Activated CD8-positive, alpha-beta T cell treated with anti-CD3 and anti-CD28 coated beads for 36 hours (primary cell): ENCODE measurements at regions not wholly inside any gene's neighbourhood (a gene's known extent, or its start where the extent isn't known, plus 50 kb on each side); places are given as distances from the start of the nearest gene placed in this dataset.

ENCODE experiments used
- ATAC-seq: fragments of 200-7000 bp; cut with Tn5 transposase; one replicate; pipeline ENCODE4 v1.10.0; 2021; ENCODE audit warnings: mild to moderate bottlenecking, moderate library complexity
- CTCF ChIA-PET: fragments of 350-600 bp; sonication (Branson Sonifier 250); formaldehyde crosslinking; loops from one replicate; lab custom pipeline; 2021; ENCODE audit warnings: antibody characterized with exemption; lab: Charles Lee
- POLR2A ChIA-PET: fragments of 350-600 bp; sonication (Branson Sonifier 250); formaldehyde crosslinking; loops from one replicate; lab custom pipeline; 2021; ENCODE audit warnings: antibody characterized with exemption; lab: Charles Lee
- DNase-seq: peaks from one replicate; pipeline ENCODE4 v3.0.0-alpha.2; 2020
- H3K27ac Mint-ChIP-seq: one replicate; pipeline ENCODE4 v1.8.0; 2021; ENCODE audit warnings: mild to moderate bottlenecking, mixed read lengths
- H3K27me3 Mint-ChIP-seq: one replicate; pipeline ENCODE4 v1.8.0; 2021; ENCODE audit warnings: mixed read lengths
- H3K36me3 Mint-ChIP-seq: one replicate; pipeline ENCODE4 v1.8.0; 2021; ENCODE audit warnings: low read depth, mixed read lengths
- H3K4me1 Mint-ChIP-seq: one replicate; pipeline ENCODE4 v1.8.0; 2021; ENCODE audit warnings: low read depth, mixed read lengths
- H3K4me3 Mint-ChIP-seq: one replicate; pipeline ENCODE4 v1.8.0; 2021; ENCODE audit warnings: mild to moderate bottlenecking, moderate library complexity, mixed read lengths
- H3K9me3 Mint-ChIP-seq: one replicate; pipeline ENCODE4 v1.8.0; 2021; ENCODE audit warnings: mixed read lengths
- CTCF ChIP-seq: fragments of 200-600 bp; IDR thresholded peaks from one replicate; pipeline ENCODE4 v1.8.0; 2022; ENCODE audit warnings: antibody characterized with exemption, mild to moderate bottlenecking
- intact Hi-C: fragments of 100-400 bp; cut with micrococcal nuclease; formaldehyde crosslinking; loops from one replicate; pipeline ENCODE4 v1.10.0; 2022

DNA sequence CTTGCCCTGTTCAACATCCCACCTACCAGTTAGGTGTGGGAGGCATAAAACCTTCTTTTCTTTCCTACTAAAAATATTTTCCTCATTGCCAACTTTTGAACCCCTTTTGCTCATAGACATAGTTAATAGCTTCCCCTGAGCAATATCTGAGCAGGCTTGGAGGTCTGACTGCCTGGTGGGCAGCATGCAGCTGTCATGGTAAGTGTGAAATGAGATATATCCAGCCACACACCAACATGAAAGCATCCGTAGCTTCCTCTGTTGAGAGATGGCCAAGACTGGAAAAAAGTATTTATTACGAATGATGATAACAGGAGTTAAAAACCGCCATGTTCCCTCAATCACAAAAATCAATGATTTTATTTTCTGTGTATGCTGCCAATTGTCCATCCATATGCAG, 190.1 kb downstream of the TMEM38B start:
- no peak overlapping the region for H3K27ac Mint-ChIP-seq

DNA sequence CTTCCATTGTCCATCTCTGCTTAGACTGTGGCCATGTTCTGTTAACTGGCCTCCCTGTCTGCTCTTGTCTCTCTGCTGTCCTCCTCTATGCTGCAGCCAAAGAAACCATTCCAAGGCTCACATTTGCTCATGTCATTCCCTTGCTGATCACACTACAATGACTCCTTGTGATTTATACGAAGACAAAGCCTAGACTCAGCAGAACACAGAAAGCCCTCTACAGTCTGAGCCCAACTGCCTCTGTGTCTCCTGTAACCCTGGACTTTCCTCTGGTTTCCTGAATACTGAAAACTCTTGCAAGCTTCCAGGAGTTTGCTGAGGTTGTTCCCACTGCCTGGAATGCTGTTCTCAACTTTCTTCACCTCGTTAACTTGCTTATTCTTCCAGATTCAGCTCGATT, 191.8 kb downstream of the TMEM38B start:
- peaks cover 1% of the 10 kb centered on the region for H3K27me3 Mint-ChIP-seq
- H3K4me1 Mint-ChIP-seq, result peaks cover 13% of the 10 kb centered on the region
- H3K27ac Mint-ChIP-seq, result no peak overlapping the region
- no peaks in the 10 kb centered on the region for H3K36me3 Mint-ChIP-seq
- ChIA-PET CTCF (interaction anchor here (12.2 kb wide), 1 partner anchor 44 kb away, joined by 175 read pairs; no protein-coding TSS in a partner anchor), POLR2A (no interaction called here)
- H3K4me3 Mint-ChIP-seq, result no peak overlapping the region
- H3K9me3 Mint-ChIP-seq, result no peaks in the 10 kb centered on the region
- no peak for TF ChIP-seq CTCF
- intact Hi-C loops, result no loop called here
- DNase-seq (no peak), ATAC-seq (no peak)

More for the DNA sequence above, 190.1 kb downstream of the TMEM38B start:
- intact Hi-C loops, result loop anchor here (5.0 kb wide), 1 partner anchor 277 kb away; no protein-coding TSS in a partner anchor
- Mint-ChIP-seq H3K4me3 (no peak overlapping the region), H3K27me3 (peaks cover 1% of the 10 kb centered on the region), H3K9me3 (no peaks in the 10 kb centered on the region), H3K36me3 (no peaks in the 10 kb centered on the region), H3K4me1 (peaks cover 13% of the 10 kb centered on the region)
- ATAC-seq (no peak), DNase-seq (no peak)
- POLR2A ChIA-PET, result interaction anchor here (1.0 kb wide), 1 partner anchor 42 kb away, joined by 3 read pairs; no protein-coding TSS in a partner anchor
- TF ChIP-seq CTCF, result no peak
- CTCF ChIA-PET, result interaction anchor here (1.1 to 12.2 kb wide), 3 partner anchors 26 to 95 kb away, joined by 3 to 175 read pairs (median 3); no protein-coding TSS in a partner anchor

GRCh38 chr9:105887679-105888078, 193.3 kb downstream of the TMEM38B start:
- no peak for ATAC-seq
- H3K27me3 Mint-ChIP-seq, result peaks cover 1% of the 10 kb centered on the region
- H3K4me3 Mint-ChIP-seq, result no peak overlapping the region
- CTCF ChIA-PET, result interaction anchor here (12.2 kb wide), 1 partner anchor 45 kb away, joined by 175 read pairs; no protein-coding TSS in a partner anchor
- H3K4me1 Mint-ChIP-seq, result peaks cover 13% of the 10 kb centered on the region
- H3K27ac Mint-ChIP-seq, result no peak overlapping the region
- POLR2A ChIA-PET, result no interaction called here
- TF ChIP-seq CTCF, result no peak
- no peak for DNase-seq
- H3K36me3 Mint-ChIP-seq, result no peaks in the 10 kb centered on the region
- intact Hi-C loops, result no loop called here
- H3K9me3 Mint-ChIP-seq, result no peaks in the 10 kb centered on the region

- no peak for ATAC-seq
- POLR2A ChIA-PET, result no interaction called here
- intact Hi-C loops, result no loop called here
Observed at GRCh38 chr9:105890046-105890822, 195.9 kb downstream of the TMEM38B start.

More at GRCh38 chr9:105890046-105890822, 195.9 kb downstream of the TMEM38B start:
- Mint-ChIP-seq H3K27ac (no peak overlapping the region), H3K9me3 (no peaks in the 10 kb centered on the region), H3K4me1 (no peaks in the 10 kb centered on the region), H3K36me3 (no peaks in the 10 kb centered on the region), H3K4me3 (no peak overlapping the region), H3K27me3 (no peaks in the 10 kb centered on the region)
- DNase-seq, result no peak
- no peak for TF ChIP-seq CTCF
- CTCF ChIA-PET, result no interaction called here
